ENCODE measurements at regions not wholly inside any gene's neighbourhood (a gene's known extent, or its start where the extent isn't known, plus 50 kb on each side); places are given as distances from the start of the nearest gene placed in this dataset.

DNA sequence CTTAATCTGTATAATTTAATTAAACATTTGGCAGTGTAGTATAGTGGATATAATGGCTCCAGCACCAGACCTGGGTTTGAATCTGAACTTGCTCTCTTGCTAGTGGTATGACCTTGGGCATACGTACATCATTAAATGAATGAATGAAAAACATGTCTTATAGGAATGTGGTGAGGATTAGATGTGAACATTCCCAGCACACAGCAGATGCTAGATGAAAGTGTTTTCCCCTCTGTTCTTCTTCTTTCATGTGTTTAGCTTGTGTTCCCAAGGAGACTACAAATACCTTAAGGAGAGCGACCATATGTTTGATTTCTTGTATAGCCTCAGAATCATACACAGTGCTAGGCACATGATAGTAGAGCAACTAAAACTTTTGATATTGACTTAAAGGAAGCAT lies 56.5 kb downstream of the CT47B1 start:
- intact Hi-C loops (cut with DNase I; ENCODE audit: low total_unique reads), result no loop called here
- TF ChIP-seq POLR2A (IDR thresholded peaks at IDR 0.05), result no peak
- no peaks in the 10 kb centered on the region for H3K9me3 ChIP-seq

DNA sequence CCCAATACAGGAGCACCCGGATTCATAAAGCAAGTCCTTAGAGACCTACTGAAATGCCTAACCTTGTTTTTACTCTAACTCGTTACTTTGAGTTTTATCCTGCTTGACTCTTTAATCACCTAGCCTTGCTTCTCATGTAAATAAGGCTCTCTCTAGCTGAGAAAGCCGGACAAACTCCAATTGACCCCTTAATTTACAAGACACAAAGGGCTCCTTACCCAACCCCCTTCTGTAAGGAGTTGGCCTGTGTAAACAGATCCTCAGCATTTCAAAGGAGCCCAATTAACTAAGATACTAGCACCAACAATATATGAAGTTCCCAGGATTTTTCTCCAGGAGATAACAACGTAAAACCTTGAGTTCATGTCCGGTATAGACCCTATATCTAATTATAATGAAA lies 61.7 kb downstream of the CT47B1 start:
- intact Hi-C loops (cut with DNase I; ENCODE audit: low total_unique reads), result no loop called here
- no peaks in the 10 kb centered on the region for H3K36me3 ChIP-seq
- TF ChIP-seq POLR2A (IDR thresholded peaks at IDR 0.05), result no peak
- TF ChIP-seq, protein P1, sequence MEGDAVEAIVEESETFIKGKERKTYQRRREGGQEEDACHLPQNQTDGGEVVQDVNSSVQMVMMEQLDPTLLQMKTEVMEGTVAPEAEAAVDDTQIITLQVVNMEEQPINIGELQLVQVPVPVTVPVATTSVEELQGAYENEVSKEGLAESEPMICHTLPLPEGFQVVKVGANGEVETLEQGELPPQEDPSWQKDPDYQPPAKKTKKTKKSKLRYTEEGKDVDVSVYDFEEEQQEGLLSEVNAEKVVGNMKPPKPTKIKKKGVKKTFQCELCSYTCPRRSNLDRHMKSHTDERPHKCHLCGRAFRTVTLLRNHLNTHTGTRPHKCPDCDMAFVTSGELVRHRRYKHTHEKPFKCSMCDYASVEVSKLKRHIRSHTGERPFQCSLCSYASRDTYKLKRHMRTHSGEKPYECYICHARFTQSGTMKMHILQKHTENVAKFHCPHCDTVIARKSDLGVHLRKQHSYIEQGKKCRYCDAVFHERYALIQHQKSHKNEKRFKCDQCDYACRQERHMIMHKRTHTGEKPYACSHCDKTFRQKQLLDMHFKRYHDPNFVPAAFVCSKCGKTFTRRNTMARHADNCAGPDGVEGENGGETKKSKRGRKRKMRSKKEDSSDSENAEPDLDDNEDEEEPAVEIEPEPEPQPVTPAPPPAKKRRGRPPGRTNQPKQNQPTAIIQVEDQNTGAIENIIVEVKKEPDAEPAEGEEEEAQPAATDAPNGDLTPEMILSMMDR (IDR thresholded peaks at IDR 0.05), result no peak
- no peaks in the 10 kb centered on the region for H3K9me3 ChIP-seq
- no peak overlapping the region for H3K4me3 ChIP-seq
- no peaks in the 10 kb centered on the region for H3K4me1 ChIP-seq
- H3K27me3 ChIP-seq, result no peaks in the 10 kb centered on the region
- no peak overlapping the region for H3K27ac ChIP-seq
- DNase-seq, result no peak

More for the DNA sequence above, 56.5 kb downstream of the CT47B1 start:
- H3K27me3 ChIP-seq, result no peaks in the 10 kb centered on the region
- H3K4me3 ChIP-seq, result no peak overlapping the region
- H3K36me3 ChIP-seq, result no peaks in the 10 kb centered on the region
- H3K27ac ChIP-seq, result no peak overlapping the region
- no peaks in the 10 kb centered on the region for H3K4me1 ChIP-seq
- DNase-seq, result no peak

DNA sequence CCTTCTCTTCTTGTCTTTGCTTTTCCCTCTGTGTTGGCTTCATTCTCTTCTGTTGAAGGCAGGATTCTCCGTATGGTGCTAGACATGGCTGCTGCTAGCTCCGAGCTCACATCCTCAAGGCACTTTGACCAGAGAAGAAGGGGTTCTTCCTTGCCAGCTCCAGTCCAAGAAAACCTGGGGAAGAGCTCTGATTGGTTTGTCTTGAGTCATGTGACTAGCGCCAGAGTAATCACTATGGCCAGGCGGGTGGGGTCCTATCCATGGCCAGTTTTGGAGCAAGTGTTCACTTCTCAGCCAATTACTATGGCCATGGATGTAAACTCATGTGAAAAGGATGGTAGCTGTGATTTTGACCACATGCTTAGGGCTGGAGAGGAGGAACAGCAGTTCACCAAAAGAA lies 74.2 kb downstream of the CT47B1 start:
- no peaks in the 10 kb centered on the region for H3K27me3 ChIP-seq

GRCh38 chrX:120797188-120797851 lies 78.3 kb downstream of the CT47B1 start:
- Histone ChIP-seq H3K4me3 (no peak overlapping the region), H3K9me3 (no peaks in the 10 kb centered on the region), H3K36me3 (no peaks in the 10 kb centered on the region), H3K27me3 (no peaks in the 10 kb centered on the region), H3K4me1 (no peaks in the 10 kb centered on the region), H3K27ac (no peak overlapping the region)
- intact Hi-C loops (cut with DNase I; ENCODE audit: low total_unique reads), result no loop called here
- no peak for DNase-seq
- TF ChIP-seq POLR2A (IDR thresholded peaks at IDR 0.05), result no peak
- TF ChIP-seq, protein P1 (IDR thresholded peaks at IDR 0.05), result no peak

More for the DNA sequence above, 74.2 kb downstream of the CT47B1 start:
- Histone ChIP-seq H3K9me3 (no peaks in the 10 kb centered on the region), H3K4me1 (no peaks in the 10 kb centered on the region), H3K27ac (no peak overlapping the region), H3K4me3 (no peak overlapping the region), H3K36me3 (no peaks in the 10 kb centered on the region)
- intact Hi-C loops (cut with DNase I; ENCODE audit: low total_unique reads), result no loop called here
- TF ChIP-seq POLR2A (IDR thresholded peaks at IDR 0.05), result no peak
- TF ChIP-seq, protein P1 (IDR thresholded peaks at IDR 0.05), result no peak
- no peak for DNase-seq

DNA sequence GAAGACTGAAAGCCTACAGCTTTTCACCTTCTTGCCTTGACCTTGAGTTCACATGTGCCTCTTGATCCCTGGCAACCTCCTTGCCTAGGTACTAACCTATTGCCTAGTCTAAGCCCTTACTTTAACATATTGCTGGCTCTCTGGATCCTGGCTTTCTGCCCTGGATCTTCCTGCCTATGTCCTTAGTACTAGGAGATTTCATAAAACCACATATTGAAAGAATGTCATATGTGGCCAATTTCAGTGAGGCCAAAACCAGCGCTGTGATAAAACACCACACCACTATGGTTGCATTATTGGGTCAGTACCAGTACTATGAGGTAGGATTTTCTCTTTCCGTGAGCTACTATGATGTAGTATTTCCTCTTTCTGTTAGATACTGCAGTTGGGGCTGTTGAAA lies 80.4 kb downstream of the CT47B1 start:
- Histone ChIP-seq H3K9me3 (no peaks in the 10 kb centered on the region), H3K27me3 (no peaks in the 10 kb centered on the region), H3K36me3 (no peaks in the 10 kb centered on the region), H3K4me1 (no peaks in the 10 kb centered on the region), H3K4me3 (no peak overlapping the region), H3K27ac (no peak overlapping the region)
- TF ChIP-seq POLR2A (IDR thresholded peaks at IDR 0.05), result no peak
- TF ChIP-seq, protein P1 (IDR thresholded peaks at IDR 0.05), result no peak
- intact Hi-C loops (cut with DNase I; ENCODE audit: low total_unique reads), result no loop called here
- no peak for DNase-seq
